HEK293 (cell line): ENCODE measurements at regions not wholly inside any gene's neighbourhood (a gene's known extent, or its start where the extent isn't known, plus 50 kb on each side); places are given as distances from the start of the nearest gene placed in this dataset.

ENCODE experiments used
- CTCF ChIA-PET: fragments of 350-600 bp; formaldehyde crosslinking; extraction: SDS; loops from one replicate; lab custom pipeline; 2021; ENCODE audit warnings: antibody characterized with exemption; lab: Yijun Ruan, JAX
- POLR2A ChIA-PET: fragments of 300-600 bp; formaldehyde crosslinking; extraction: SDS; loops from one replicate; lab custom pipeline; 2020; ENCODE audit warnings: antibody characterized with exemption, inconsistent platforms; lab: Yijun Ruan, JAX
- H3K27ac ChIP-seq: fragments of 200-500 bp; sonication (Bioruptor generic); 2 replicates; pipeline ENCODE4 v1.5.1; 2014; ENCODE audit warnings: low read depth, low read length, control low read depth, inconsistent platforms; ENCODE audit errors: extremely low read depth
- H3K36me3 ChIP-seq, 2 experiments: fragments of 200-500 bp in 1 of 2; sonication (Bioruptor generic) in 1 of 2; 1 replicate in 1 of 2; 2 replicates in 1 of 2; pipeline ENCODE4 v1.5.1; 2014 to 2017; ENCODE audit warnings: inconsistent platforms in 2 of 2, low read length in 2 of 2; ENCODE audit not compliant: control insufficient read depth in 2 of 2, insufficient read depth in 1 of 2
- H3K4me1 ChIP-seq: fragments of 200-500 bp; sonication (Bioruptor generic); 2 replicates; pipeline ENCODE4 v1.5.1; 2014; ENCODE audit warnings: mild to moderate bottlenecking, low read length, inconsistent platforms; ENCODE audit not compliant: control insufficient read depth, insufficient read depth
- H3K4me3 ChIP-seq: 2 replicates; pipeline ENCODE4 v1.5.1; 2011; ENCODE audit warnings: low read depth, mild to moderate bottlenecking, control low read depth, low read length, moderate library complexity
- H3K9me3 ChIP-seq: fragments of 200-500 bp; sonication (Bioruptor generic); 2 replicates; pipeline ENCODE4 v1.5.1; 2014; ENCODE audit warnings: low read depth, low read length, inconsistent platforms; ENCODE audit not compliant: control insufficient read depth, insufficient read depth
- GFI1B ChIP-seq: fragments of 450-650 bp; formaldehyde crosslinking; IDR thresholded peaks from 2 replicates; pipeline ENCODE4 v1.5.1; 2016; ENCODE audit warnings: missing biosample characterization, missing genetic modification characterization
- IKZF3 ChIP-seq: fragments of 450-650 bp; IDR thresholded peaks from 2 replicates; pipeline ENCODE4 v1.5.0; 2018; ENCODE audit warnings: missing biosample characterization, mild to moderate bottlenecking, missing genetic modification characterization, moderate library complexity
- KLF8 ChIP-seq: fragments of 450-650 bp; formaldehyde crosslinking; IDR thresholded peaks from 2 replicates; pipeline ENCODE4 v1.5.1; 2016; ENCODE audit warnings: missing biosample characterization, missing genetic modification characterization
- PRDM2 ChIP-seq: fragments of 450-650 bp; formaldehyde crosslinking; IDR thresholded peaks from 2 replicates; pipeline ENCODE4 v1.5.1; 2016; ENCODE audit warnings: missing biosample characterization, missing genetic modification characterization, borderline replicate concordance
- PRDM6 ChIP-seq: fragments of 450-650 bp; formaldehyde crosslinking; IDR thresholded peaks from 2 replicates; pipeline ENCODE4 v1.5.1; 2017; ENCODE audit warnings: missing biosample characterization, missing genetic modification characterization
- RBAK ChIP-seq: fragments of 450-650 bp; formaldehyde crosslinking; IDR thresholded peaks from 2 replicates; pipeline ENCODE4 v1.5.1; 2016; ENCODE audit warnings: missing biosample characterization, missing genetic modification characterization
- SETDB1 ChIP-seq: IDR thresholded peaks from one replicate; pipeline ENCODE4 v1.6.1; 2017; ENCODE audit warnings: mild to moderate bottlenecking, low read length, moderate library complexity, mixed read lengths; ENCODE audit not compliant: insufficient read length
- YY1 ChIP-seq: fragments of 450-650 bp; formaldehyde crosslinking; IDR thresholded peaks from 2 replicates; pipeline ENCODE4 v1.5.1; 2018; ENCODE audit warnings: missing biosample characterization, missing genetic modification characterization
- ZNF10 ChIP-seq: fragments of 450-650 bp; formaldehyde crosslinking; IDR thresholded peaks from 2 replicates; pipeline ENCODE4 v1.5.1; 2017; ENCODE audit warnings: missing biosample characterization, missing genetic modification characterization
- ZNF138 ChIP-seq: fragments of 450-650 bp; formaldehyde crosslinking; IDR thresholded peaks from 2 replicates; pipeline ENCODE4 v1.5.1; 2016; ENCODE audit warnings: missing biosample characterization, missing genetic modification characterization, borderline replicate concordance
- ZNF146 ChIP-seq: fragments of 450-650 bp; formaldehyde crosslinking; IDR thresholded peaks from 2 replicates; pipeline ENCODE4 v1.5.1; 2016; ENCODE audit warnings: missing biosample characterization, missing genetic modification characterization
- ZNF16 ChIP-seq: fragments of 450-650 bp; formaldehyde crosslinking; IDR thresholded peaks from 2 replicates; pipeline ENCODE4 v1.5.1; 2016; ENCODE audit warnings: low read depth, missing biosample characterization, missing genetic modification characterization
- ZNF24 ChIP-seq: fragments of 450-650 bp; formaldehyde crosslinking; IDR thresholded peaks from 2 replicates; pipeline ENCODE4 v1.5.1; 2016; ENCODE audit warnings: missing biosample characterization, missing genetic modification characterization
- ZNF280D ChIP-seq: fragments of 450-650 bp; formaldehyde crosslinking; IDR thresholded peaks from 2 replicates; pipeline ENCODE4 v1.5.1; 2016; ENCODE audit warnings: missing biosample characterization, missing genetic modification characterization
- ZNF292 ChIP-seq: fragments of 450-650 bp; formaldehyde crosslinking; IDR thresholded peaks from 2 replicates; pipeline ENCODE4 v1.5.1; 2016; ENCODE audit warnings: low read depth, missing biosample characterization, missing genetic modification characterization, borderline replicate concordance
- ZNF449 ChIP-seq: fragments of 450-650 bp; formaldehyde crosslinking; IDR thresholded peaks from 2 replicates; pipeline ENCODE4 v1.5.1; 2017; ENCODE audit warnings: missing biosample characterization, mild to moderate bottlenecking, missing genetic modification characterization, moderate library complexity
- ZNF501 ChIP-seq: fragments of 450-650 bp; formaldehyde crosslinking; IDR thresholded peaks from 2 replicates; pipeline ENCODE4 v1.5.1; 2016; ENCODE audit warnings: missing biosample characterization, missing genetic modification characterization
- ZNF513 ChIP-seq: fragments of 450-650 bp; IDR thresholded peaks from 2 replicates; pipeline ENCODE4 v1.5.1; 2018; ENCODE audit warnings: missing biosample characterization, missing genetic modification characterization
- ZNF530 ChIP-seq: fragments of 450-650 bp; formaldehyde crosslinking; IDR thresholded peaks from 2 replicates; pipeline ENCODE4 v1.5.1; 2016; ENCODE audit warnings: low read depth, missing biosample characterization, missing genetic modification characterization
- ZNF596 ChIP-seq: fragments of 450-650 bp; IDR thresholded peaks from 2 replicates; pipeline ENCODE4 v1.5.0; 2018; ENCODE audit warnings: missing biosample characterization, mild to moderate bottlenecking, missing genetic modification characterization, moderate library complexity

GRCh38 chr6:155505608-155505989 is 50.0 kb upstream of the NOX3 start:
- CTCF ChIA-PET: interaction anchor here (0.6 to 0.9 kb wide), 5 partner anchors 10 to 633 kb away, joined by 3 read pairs; no protein-coding TSS in a partner anchor
- POLR2A ChIA-PET: no interaction called here

More at GRCh38 chr6:155505608-155505989, 50.0 kb upstream of the NOX3 start:
- no peak overlapping the region for H3K4me3 ChIP-seq
- no peaks in the 10 kb centered on the region for H3K36me3 ChIP-seq
- no peak overlapping the region for H3K27ac ChIP-seq
- no peaks in the 10 kb centered on the region for H3K9me3 ChIP-seq
- no peak for TF ChIP-seq GFI1B (tag by site-specific recombination)
- no peak for TF ChIP-seq ZNF501 (tag by site-specific recombination)
- TF ChIP-seq KLF8 (tag by site-specific recombination): no peak
- TF ChIP-seq ZNF513: no peak
- no peak for TF ChIP-seq ZNF138 (tag by site-specific recombination)
- no peak for TF ChIP-seq ZNF596 (tag by site-specific recombination)
- no peak for TF ChIP-seq PRDM2 (tag by site-specific recombination)
- TF ChIP-seq ZNF292 (tag by site-specific recombination): no peak
- no peak for TF ChIP-seq RBAK (tag by site-specific recombination)
- TF ChIP-seq ZNF24 (tag by site-specific recombination): no peak
- no peak for TF ChIP-seq ZNF16 (tag by site-specific recombination)
- TF ChIP-seq IKZF3 (tag by site-specific recombination): no peak
- TF ChIP-seq ZNF530 (tag by site-specific recombination): no peak
- TF ChIP-seq ZNF146 (tag by site-specific recombination): no peak
- TF ChIP-seq SETDB1: no peak
- no peak for TF ChIP-seq ZNF280D
- TF ChIP-seq YY1 (tag by site-specific recombination): no peak
- no peak for TF ChIP-seq PRDM6
- TF ChIP-seq ZNF449 (tag by site-specific recombination): no peak
- no peak for TF ChIP-seq ZNF10
- H3K4me1 ChIP-seq: no peaks in the 10 kb centered on the region
